GM23248 (cell line): ENCODE measurements at regions not wholly inside any gene's neighbourhood (a gene's known extent, or its start where the extent isn't known, plus 50 kb on each side); places are given as distances from the start of the nearest gene placed in this dataset.

Source experiments
- DNase-seq: peaks from one replicate; pipeline ENCODE4 v3.0.0-alpha.2; 2015
- H2AFZ ChIP-seq: fragments of 200-600 bp; sonication (generic); 2 replicates; pipeline ENCODE4 v1.6.1; 2016; ENCODE audit warnings: antibody characterized with exemption
- H3F3A ChIP-seq: fragments of 200-600 bp; sonication (generic); 2 replicates; pipeline ENCODE4 v1.6.1; 2016; ENCODE audit warnings: mild to moderate bottlenecking, antibody characterized with exemption, mixed run types; ENCODE audit not compliant: insufficient read depth
- H3K27ac ChIP-seq: fragments of 200-600 bp; sonication (generic); 2 replicates; pipeline ENCODE4 v1.5.1; 2016; ENCODE audit warnings: mild to moderate bottlenecking
- H3K27me3 ChIP-seq: fragments of 200-600 bp; sonication (generic); replicated peaks from 2 replicates; pipeline ENCODE4 v1.6.1; 2016; ENCODE audit warnings: mild to moderate bottlenecking; ENCODE audit not compliant: insufficient read depth
- H3K36me3 ChIP-seq: fragments of 200-600 bp; sonication (generic); 2 replicates; pipeline ENCODE4 v1.6.1; 2016; ENCODE audit warnings: low read depth, mild to moderate bottlenecking
- H3K4me1 ChIP-seq: fragments of 200-600 bp; sonication (generic); 2 replicates; pipeline ENCODE4 v1.6.1; 2016; ENCODE audit warnings: mild to moderate bottlenecking; ENCODE audit not compliant: insufficient read depth
- H3K4me2 ChIP-seq: fragments of 200-600 bp; sonication (generic); one replicate; pipeline ENCODE4 v1.6.1; 2016; ENCODE audit warnings: mild to moderate bottlenecking; ENCODE audit not compliant: unreplicated experiment
- H3K4me3 ChIP-seq: fragments of 200-600 bp; sonication (generic); 2 replicates; pipeline ENCODE4 v1.5.1; 2016; ENCODE audit warnings: mild to moderate bottlenecking
- H3K79me2 ChIP-seq: fragments of 200-600 bp; sonication (generic); 2 replicates; pipeline ENCODE4 v1.6.1; 2016; ENCODE audit warnings: mild to moderate bottlenecking; ENCODE audit not compliant: insufficient read depth
- H3K9ac ChIP-seq: fragments of 200-600 bp; sonication (generic); 2 replicates; pipeline ENCODE4 v1.6.1; 2016; ENCODE audit warnings: mild to moderate bottlenecking
- H3K9me2 ChIP-seq: fragments of 200-600 bp; sonication (generic); 2 replicates; pipeline ENCODE4 v1.6.1; 2016; ENCODE audit warnings: mixed run types, mild to moderate bottlenecking, moderate library complexity; ENCODE audit not compliant: insufficient read depth
- H3K9me3 ChIP-seq: fragments of 200-600 bp; sonication (generic); one replicate; pipeline ENCODE4 v1.6.1; 2017; ENCODE audit warnings: low read depth
- H4K20me1 ChIP-seq: fragments of 200-600 bp; sonication (generic); 2 replicates; pipeline ENCODE4 v1.6.0; 2016; ENCODE audit not compliant: insufficient read depth
- EZH2 ChIP-seq: fragments of 200-600 bp; sonication (generic); IDR thresholded peaks from 2 replicates; pipeline ENCODE4 v1.6.1; 2018; ENCODE audit warnings: antibody characterized with exemption, mild to moderate bottlenecking; ENCODE audit not compliant: insufficient read depth, poor library complexity, severe bottlenecking
- EZH2phosphoT487 ChIP-seq: fragments of 200-600 bp; sonication (generic); IDR thresholded peaks from 2 replicates; pipeline ENCODE4 v1.6.1; 2018; ENCODE audit warnings: antibody characterized with exemption, moderate library complexity, mild to moderate bottlenecking, low read depth; ENCODE audit not compliant: insufficient read depth
- WGBS, 2 experiments: methylation state at CpG; one replicate each; pipeline ENCODE4 v1.1.6; 2015 to 2017; ENCODE audit warnings: low lambda C conversion rate in 2 of 2, low coverage in 1 of 2; ENCODE audit errors: missing lambda C conversion rate in 2 of 2; 5-methylcytosine and 5-hydroxymethylcytosine counted together
- in situ Hi-C: fragments of 300-500 bp; cut with MboI; formaldehyde crosslinking; loops from 2 replicates; pipeline ENCODE4 v1.15.0; 2020

DNA sequence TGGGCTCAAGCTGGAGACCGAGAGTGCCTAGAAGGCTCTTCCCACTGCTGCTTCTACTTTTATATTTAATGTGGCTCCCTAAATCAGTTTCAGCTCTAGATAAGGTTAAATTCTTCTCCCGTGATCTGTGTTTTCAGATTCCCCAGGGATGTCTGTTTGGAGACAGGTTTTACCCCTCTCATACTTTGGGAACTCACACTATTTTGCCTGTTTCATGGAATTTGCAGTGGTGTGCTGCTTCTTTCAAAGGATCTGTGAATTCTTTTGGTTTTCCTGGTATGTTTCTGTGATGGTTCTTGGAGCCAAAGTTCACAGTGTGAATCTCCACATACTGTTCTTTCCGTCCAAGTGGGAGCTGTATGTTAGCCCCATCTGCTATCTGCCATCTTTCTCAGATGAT is 238.3 kb upstream of the SLITRK3 start:
- Histone ChIP-seq H3K4me3 (no peak overlapping the region), H4K20me1 (no peaks in the 10 kb centered on the region), H2AFZ (no peak overlapping the region), H3K36me3 (no peaks in the 10 kb centered on the region), H3K9me2 (no peaks in the 10 kb centered on the region), H3K4me1 (no peaks in the 10 kb centered on the region), H3K79me2 (no peaks in the 10 kb centered on the region), H3F3A (no peaks in the 10 kb centered on the region), H3K9me3 (no peaks in the 10 kb centered on the region), H3K27ac (no peak overlapping the region), H3K9ac (no peak overlapping the region), H3K27me3 (no peaks in the 10 kb centered on the region), H3K4me2 (no peak overlapping the region)
- 17 to 21% methylated on average over 3 of the region's 3 CpGs for WGBS, 2 experiments
- TF ChIP-seq EZH2phosphoT487 (no peak), EZH2 (no peak)
- in situ Hi-C loops = no loop called here
- no peak for DNase-seq

DNA sequence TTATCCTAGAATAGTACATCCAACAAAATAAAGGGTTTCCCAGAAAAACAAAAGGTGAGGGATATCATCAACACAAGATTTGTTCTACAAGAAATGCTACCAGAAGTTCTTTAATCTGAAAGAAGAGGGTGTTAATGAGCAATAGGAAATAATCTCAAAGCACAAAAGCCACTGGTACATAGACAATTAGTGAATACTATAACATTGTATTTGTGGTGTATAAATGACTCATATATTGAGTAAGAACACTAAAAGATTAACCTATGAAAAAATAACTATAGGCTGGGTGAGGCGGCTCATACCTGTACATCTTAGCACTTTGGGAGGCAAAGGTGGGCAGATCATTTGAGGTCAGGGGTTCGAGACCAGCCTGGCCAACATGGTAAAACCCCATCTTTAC is 210.2 kb upstream of the SLITRK3 start:
- in situ Hi-C loops = no loop called here
- TF ChIP-seq EZH2 = no peak
- TF ChIP-seq EZH2phosphoT487 = no peak
- Histone ChIP-seq H2AFZ (no peak overlapping the region), H3K4me2 (no peak overlapping the region), H3K9me3 (no peaks in the 10 kb centered on the region), H3K4me3 (no peak overlapping the region), H3K4me1 (no peaks in the 10 kb centered on the region), H4K20me1 (no peaks in the 10 kb centered on the region), H3K27me3 (no peaks in the 10 kb centered on the region), H3K9me2 (no peaks in the 10 kb centered on the region), H3K79me2 (no peaks in the 10 kb centered on the region), H3K9ac (no peak overlapping the region), H3F3A (no peaks in the 10 kb centered on the region), H3K36me3 (no peaks in the 10 kb centered on the region), H3K27ac (no peak overlapping the region)
- 33 to 43% methylated on average over 2 of the region's 2 CpGs for WGBS, 2 experiments
- DNase-seq = no peak

DNA sequence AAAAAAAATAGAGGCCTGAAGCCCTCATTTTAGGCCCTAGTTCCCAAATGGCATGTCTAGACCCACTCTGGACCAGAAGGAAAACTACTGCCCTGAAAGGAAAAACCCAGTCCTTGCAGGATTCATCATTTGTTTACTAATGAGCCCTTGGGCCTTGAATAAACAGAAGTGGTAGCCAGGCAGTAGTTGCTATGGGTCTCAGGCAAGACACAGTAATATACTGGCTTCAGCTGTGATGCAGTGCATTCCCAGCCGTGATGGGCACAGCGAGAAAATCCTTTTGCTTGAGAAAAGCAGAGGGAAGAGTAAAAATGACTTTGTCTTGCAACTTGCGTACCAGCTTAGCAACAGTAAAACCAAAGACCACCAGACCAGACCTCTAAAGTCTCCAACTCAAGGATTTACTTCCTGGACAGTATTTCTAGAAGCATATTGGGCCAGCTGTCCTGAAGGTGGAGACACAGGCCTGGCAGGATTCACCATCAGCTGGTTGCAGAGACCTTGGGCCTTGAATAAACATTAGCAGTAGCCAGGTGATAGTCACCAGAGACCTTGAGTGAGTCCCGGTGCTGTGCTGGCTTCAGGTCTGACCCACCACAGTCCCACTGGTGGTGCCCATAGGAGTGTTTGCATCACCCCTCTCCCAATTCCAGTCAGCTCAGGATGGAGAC is 208.3 kb upstream of the SLITRK3 start:
- 24 to 25% methylated on average over 4 of the region's 4 CpGs for WGBS, 2 experiments
- H3K9ac ChIP-seq = no peak overlapping the region
- in situ Hi-C loops = no loop called here
- no peak overlapping the region for H3K4me3 ChIP-seq
- H3K79me2 ChIP-seq = no peaks in the 10 kb centered on the region
- DNase-seq = no peak
- H3K9me3 ChIP-seq = no peaks in the 10 kb centered on the region
- H3K4me1 ChIP-seq = no peaks in the 10 kb centered on the region
- H3K4me2 ChIP-seq = no peak overlapping the region
- H4K20me1 ChIP-seq = no peaks in the 10 kb centered on the region
- H3K27ac ChIP-seq = no peak overlapping the region
- no peak for TF ChIP-seq EZH2phosphoT487
- TF ChIP-seq EZH2 = no peak
- H3F3A ChIP-seq = no peaks in the 10 kb centered on the region
- no peaks in the 10 kb centered on the region for H3K9me2 ChIP-seq
- H3K27me3 ChIP-seq = no peaks in the 10 kb centered on the region
- no peaks in the 10 kb centered on the region for H3K36me3 ChIP-seq
- H2AFZ ChIP-seq = no peak overlapping the region

DNA sequence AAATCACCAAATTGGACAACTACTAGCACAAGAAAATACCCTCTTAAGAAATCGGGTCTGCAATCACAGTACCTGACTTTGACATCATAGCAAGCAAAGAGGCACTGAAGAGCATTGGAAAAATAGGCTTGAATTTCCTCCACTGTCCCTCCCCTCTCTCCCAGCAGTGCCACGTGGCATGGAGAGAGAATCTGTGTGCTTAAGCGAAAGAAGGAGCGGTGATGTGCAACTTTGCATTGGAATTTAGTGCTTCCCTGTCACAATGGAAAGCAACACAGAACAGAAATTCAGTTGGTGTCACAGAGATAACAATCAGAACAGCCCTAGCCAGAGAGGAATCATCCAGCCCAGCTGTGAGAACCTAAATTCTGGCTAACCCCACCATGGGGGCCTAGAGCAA is 207.5 kb upstream of the SLITRK3 start:
- in situ Hi-C loops = no loop called here
- Histone ChIP-seq H3K79me2 (no peaks in the 10 kb centered on the region), H3K4me3 (no peak overlapping the region), H2AFZ (no peak overlapping the region), H3K27me3 (no peaks in the 10 kb centered on the region), H3F3A (no peaks in the 10 kb centered on the region), H3K4me2 (no peak overlapping the region), H3K4me1 (no peaks in the 10 kb centered on the region), H3K27ac (no peak overlapping the region), H3K9ac (no peak overlapping the region), H3K9me2 (no peaks in the 10 kb centered on the region), H3K36me3 (no peaks in the 10 kb centered on the region), H3K9me3 (no peaks in the 10 kb centered on the region), H4K20me1 (no peaks in the 10 kb centered on the region)
- 14% methylated on average over 4 of the region's 4 CpGs for WGBS, 2 experiments
- TF ChIP-seq EZH2 (no peak), EZH2phosphoT487 (no peak)
- DNase-seq = no peak

DNA sequence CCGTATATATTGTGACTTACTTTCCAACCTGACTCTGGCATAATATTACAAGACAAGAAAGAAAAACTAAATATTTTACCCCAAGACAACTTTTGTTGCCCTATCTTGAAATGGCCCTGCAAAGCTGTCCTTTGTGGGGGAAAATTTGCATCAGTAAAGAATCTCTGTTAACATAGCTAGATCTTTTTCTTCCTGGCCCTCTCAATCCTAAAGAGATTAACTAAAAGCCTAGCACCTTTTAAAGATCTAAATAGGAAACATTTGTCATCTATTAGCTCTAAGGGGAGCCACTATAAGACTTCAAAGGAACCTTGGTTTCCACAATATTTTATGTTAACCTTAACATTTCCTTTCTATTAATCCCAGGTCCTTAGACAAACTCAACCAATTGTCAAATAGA is 199.0 kb upstream of the SLITRK3 start:
- Histone ChIP-seq H3K27me3 (no peaks in the 10 kb centered on the region), H3K9me3 (no peaks in the 10 kb centered on the region), H3F3A (no peaks in the 10 kb centered on the region), H3K9ac (no peak overlapping the region), H3K4me1 (no peaks in the 10 kb centered on the region), H3K79me2 (no peaks in the 10 kb centered on the region), H3K4me2 (no peak overlapping the region), H2AFZ (no peak overlapping the region), H3K9me2 (no peaks in the 10 kb centered on the region), H3K36me3 (no peaks in the 10 kb centered on the region), H3K27ac (no peak overlapping the region), H4K20me1 (no peaks in the 10 kb centered on the region), H3K4me3 (no peak overlapping the region)
- no peak for TF ChIP-seq EZH2
- TF ChIP-seq EZH2phosphoT487 = no peak
- no peak for DNase-seq
- in situ Hi-C loops = no loop called here
- 60 to 61% methylated on average over 1 of the region's 1 CpG for WGBS, 2 experiments
